ENCODE measurements at regions not wholly inside any gene's neighbourhood (a gene's known extent, or its start where the extent isn't known, plus 50 kb on each side); places are given as distances from the start of the nearest gene placed in this dataset.

- no peak for TF ChIP-seq MYC (IDR thresholded peaks at IDR 0.05; ENCODE audit: low read depth, low read length)
- TF ChIP-seq CTCF (IDR thresholded peaks at IDR 0.05; ENCODE audit: low read depth, low read length) = no peak
- no peak for TF ChIP-seq MAX (IDR thresholded peaks at IDR 0.05; ENCODE audit: low read depth, low read length)
- no peak for TF ChIP-seq POLR2A (IDR thresholded peaks at IDR 0.05; ENCODE audit: extremely low read depth, insufficient read length)
- H3K4me3 ChIP-seq (ENCODE audit: low read depth, low read length) = no peak overlapping the region
- DNase-seq (ENCODE audit: low read depth) = no peak
Measured at GRCh38 chr3:88936831-88937230, 170.6 kb upstream of the EPHA3 start.

- TF ChIP-seq MYC (IDR thresholded peaks at IDR 0.05; ENCODE audit: low read depth, low read length) (no peak), CTCF (IDR thresholded peaks at IDR 0.05; ENCODE audit: low read depth, low read length) (no peak), MAX (IDR thresholded peaks at IDR 0.05; ENCODE audit: low read depth, low read length) (no peak), POLR2A (IDR thresholded peaks at IDR 0.05; ENCODE audit: extremely low read depth, insufficient read length) (no peak)
- H3K4me3 ChIP-seq (ENCODE audit: low read depth, low read length) = no peak overlapping the region
- DNase-seq (ENCODE audit: low read depth) = no peak
Measured at GRCh38 chr3:88940296-88940695, 167.1 kb upstream of the EPHA3 start.

- H3K4me3 ChIP-seq (ENCODE audit: low read depth, low read length) = no peak overlapping the region
- DNase-seq (ENCODE audit: low read depth) = no peak
- TF ChIP-seq MAX (IDR thresholded peaks at IDR 0.05; ENCODE audit: low read depth, low read length) (no peak), CTCF (IDR thresholded peaks at IDR 0.05; ENCODE audit: low read depth, low read length) (no peak), POLR2A (IDR thresholded peaks at IDR 0.05; ENCODE audit: extremely low read depth, insufficient read length) (no peak), MYC (IDR thresholded peaks at IDR 0.05; ENCODE audit: low read depth, low read length) (no peak)
Measured at GRCh38 chr3:88947013-88947412, 160.4 kb upstream of the EPHA3 start.

- TF ChIP-seq CTCF (IDR thresholded peaks at IDR 0.05; ENCODE audit: low read depth, low read length) = no peak
- TF ChIP-seq POLR2A (IDR thresholded peaks at IDR 0.05; ENCODE audit: extremely low read depth, insufficient read length) = no peak
- no peak for TF ChIP-seq MYC (IDR thresholded peaks at IDR 0.05; ENCODE audit: low read depth, low read length)
- TF ChIP-seq MAX (IDR thresholded peaks at IDR 0.05; ENCODE audit: low read depth, low read length) = no peak
Measured at GRCh38 chr3:88954853-88955252, 152.6 kb upstream of the EPHA3 start.

GRCh38 chr3:88955274-88955673 is 152.1 kb upstream of the EPHA3 start:
- TF ChIP-seq POLR2A (IDR thresholded peaks at IDR 0.05; ENCODE audit: extremely low read depth, insufficient read length) (no peak), MYC (IDR thresholded peaks at IDR 0.05; ENCODE audit: low read depth, low read length) (no peak), CTCF (IDR thresholded peaks at IDR 0.05; ENCODE audit: low read depth, low read length) (no peak), MAX (IDR thresholded peaks at IDR 0.05; ENCODE audit: low read depth, low read length) (no peak)
- H3K4me3 ChIP-seq (ENCODE audit: low read depth, low read length) = no peak overlapping the region
- no peak for DNase-seq (ENCODE audit: low read depth)

More at GRCh38 chr3:88954853-88955252, 152.6 kb upstream of the EPHA3 start:
- no peak overlapping the region for H3K4me3 ChIP-seq (ENCODE audit: low read depth, low read length)
- no peak for DNase-seq (ENCODE audit: low read depth)

Data from NB4 (cell line).